SIG-M5 treated with dmso at 0.1 percent for 504 hours (cell line): ENCODE measurements at regions not wholly inside any gene's neighbourhood (a gene's known extent, or its start where the extent isn't known, plus 50 kb on each side); places are given as distances from the start of the nearest gene placed in this dataset.

Source experiments
- DNase-seq: peaks from one replicate; lab custom pipeline; 2025; ENCODE audit not compliant: unreplicated experiment; lab: John Stamatoyannopoulos, UW

- no peak for DNase-seq
Observed at GRCh38 chr6:159445351-159445750, 247.7 kb downstream of the SOD2 start.

- DNase-seq, result no peak
Observed at GRCh38 chr6:159444056-159444760, 248.8 kb downstream of the SOD2 start.

GRCh38 chr6:159443417-159443920 lies 249.6 kb downstream of the SOD2 start:
- DNase-seq, result no peak

- no peak for DNase-seq
Observed at GRCh38 chr6:159441704-159441981, 251.4 kb downstream of the SOD2 start.

GRCh38 chr6:159440911-159441703 lies 251.9 kb downstream of the SOD2 start:
- DNase-seq, result no peak

- no peak for DNase-seq
Observed at GRCh38 chr6:159440349-159440748, 252.7 kb downstream of the SOD2 start.

GRCh38 chr6:159439651-159440050 lies 253.4 kb downstream of the SOD2 start:
- DNase-seq, result no peak

GRCh38 chr6:159438106-159438505 lies 254.9 kb downstream of the SOD2 start:
- DNase-seq, result no peak

- no peak for DNase-seq
Observed at GRCh38 chr6:159436581-159436980, 256.5 kb downstream of the SOD2 start.

- DNase-seq, result no peak
Observed at GRCh38 chr6:159435701-159436100, 257.3 kb downstream of the SOD2 start.

GRCh38 chr6:159434410-159434809 lies 258.6 kb downstream of the SOD2 start:
- DNase-seq, result no peak

- DNase-seq, result no peak
Observed at GRCh38 chr6:159433550-159433949, 259.5 kb downstream of the SOD2 start.

- no peak for DNase-seq
Observed at GRCh38 chr6:159431750-159432149, 261.3 kb downstream of the SOD2 start.

- no peak for DNase-seq
Observed at GRCh38 chr6:159430323-159430722, 261.1 kb downstream of the FNDC1 start.

GRCh38 chr6:159429433-159429832 lies 260.2 kb downstream of the FNDC1 start:
- no peak for DNase-seq

- DNase-seq, result no peak
Observed at GRCh38 chr6:159427771-159428170, 258.6 kb downstream of the FNDC1 start.

- no peak for DNase-seq
Observed at GRCh38 chr6:159427335-159427734, 258.1 kb downstream of the FNDC1 start.

GRCh38 chr6:159425421-159425820 lies 256.2 kb downstream of the FNDC1 start:
- DNase-seq, result no peak

GRCh38 chr6:159422041-159422984 lies 253.1 kb downstream of the FNDC1 start:
- DNase-seq, result no peak

GRCh38 chr6:159421586-159421985 lies 252.4 kb downstream of the FNDC1 start:
- DNase-seq, result no peak

GRCh38 chr6:159418997-159419396 lies 249.8 kb downstream of the FNDC1 start:
- DNase-seq, result no peak
